Esophagus squamous epithelium (tissue), 4 donors: ENCODE measurements at regions not wholly inside any gene's neighbourhood (a gene's known extent, or its start where the extent isn't known, plus 50 kb on each side); places are given as distances from the start of the nearest gene placed in this dataset.

Experiments
- POLR2A ChIP-seq, 4 donors: fragments of 450-650 bp; IDR thresholded peaks; one replicate each; pipeline ENCODE4 v1.6.1; 2017; ENCODE audit warnings: antibody characterized with exemption in 4 of 4, mild to moderate bottlenecking in 4 of 4, moderate library complexity in 3 of 4
- TF ChIP-seq, protein P1 (sequence below), 6 experiments: fragments of 450-650 bp in 4 of 6; fragments of 200-600 bp in 2 of 6; sonication (generic) in 2 of 6; IDR thresholded peaks; one replicate each; pipeline ENCODE4 v1.5.1; 2016 to 2019; ENCODE audit warnings: antibody characterized with exemption in 6 of 6, mild to moderate bottlenecking in 4 of 6, moderate library complexity in 4 of 6

DNA sequence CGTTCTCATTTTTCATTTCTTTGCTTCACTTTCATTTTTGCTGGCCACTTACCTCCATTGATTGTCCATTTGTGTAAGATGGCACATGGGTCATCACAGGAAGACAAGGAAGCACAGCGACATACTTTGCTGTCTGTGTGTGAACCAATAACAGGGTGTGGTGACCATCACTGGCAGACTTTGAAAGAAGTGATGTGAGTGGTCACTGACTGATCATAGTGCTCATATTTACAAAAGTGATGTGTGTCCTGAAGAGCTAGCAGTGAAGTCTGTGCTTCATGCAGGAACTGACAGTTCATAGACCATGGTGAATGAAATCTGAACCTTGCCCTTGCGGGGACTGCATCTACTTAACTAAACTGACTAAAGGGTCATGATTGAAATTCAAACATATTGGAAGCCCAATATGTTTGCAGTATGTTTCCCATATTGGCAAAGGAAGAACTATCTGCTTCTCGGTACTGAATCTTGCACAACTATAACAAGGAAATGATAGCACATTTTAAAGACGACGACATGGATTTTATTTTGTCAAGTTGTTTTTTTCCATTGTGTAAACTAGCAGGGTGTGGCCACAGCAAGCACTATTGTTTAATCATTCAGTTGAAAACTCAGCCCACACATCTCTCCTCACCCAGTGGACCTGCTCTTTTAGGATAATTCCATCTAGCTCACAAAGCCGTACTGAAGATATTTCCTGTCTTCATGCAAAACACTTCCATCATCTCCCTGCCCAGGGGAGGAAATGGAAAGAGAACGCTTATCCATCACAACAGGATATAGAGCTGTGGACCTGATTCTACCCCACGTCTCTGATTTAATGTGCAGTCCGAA, 232.0 kb upstream of the ANKRD55 start:
- TF ChIP-seq, protein P1, sequence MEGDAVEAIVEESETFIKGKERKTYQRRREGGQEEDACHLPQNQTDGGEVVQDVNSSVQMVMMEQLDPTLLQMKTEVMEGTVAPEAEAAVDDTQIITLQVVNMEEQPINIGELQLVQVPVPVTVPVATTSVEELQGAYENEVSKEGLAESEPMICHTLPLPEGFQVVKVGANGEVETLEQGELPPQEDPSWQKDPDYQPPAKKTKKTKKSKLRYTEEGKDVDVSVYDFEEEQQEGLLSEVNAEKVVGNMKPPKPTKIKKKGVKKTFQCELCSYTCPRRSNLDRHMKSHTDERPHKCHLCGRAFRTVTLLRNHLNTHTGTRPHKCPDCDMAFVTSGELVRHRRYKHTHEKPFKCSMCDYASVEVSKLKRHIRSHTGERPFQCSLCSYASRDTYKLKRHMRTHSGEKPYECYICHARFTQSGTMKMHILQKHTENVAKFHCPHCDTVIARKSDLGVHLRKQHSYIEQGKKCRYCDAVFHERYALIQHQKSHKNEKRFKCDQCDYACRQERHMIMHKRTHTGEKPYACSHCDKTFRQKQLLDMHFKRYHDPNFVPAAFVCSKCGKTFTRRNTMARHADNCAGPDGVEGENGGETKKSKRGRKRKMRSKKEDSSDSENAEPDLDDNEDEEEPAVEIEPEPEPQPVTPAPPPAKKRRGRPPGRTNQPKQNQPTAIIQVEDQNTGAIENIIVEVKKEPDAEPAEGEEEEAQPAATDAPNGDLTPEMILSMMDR (IDR thresholded peaks at IDR 0.05) = no peak
- no peak for TF ChIP-seq POLR2A (IDR thresholded peaks at IDR 0.05)
